AG09319 (cell line): ENCODE measurements at regions not wholly inside any gene's neighbourhood (a gene's known extent, or its start where the extent isn't known, plus 50 kb on each side); places are given as distances from the start of the nearest gene placed in this dataset.

Experiments
- DNase-seq: peaks from one replicate; pipeline ENCODE4 v3.0.0-alpha.2; 2010; ENCODE audit warnings: low read depth; ENCODE audit errors: extremely low read depth
- CTCF ChIP-seq: IDR thresholded peaks from 2 replicates; pipeline ENCODE4 v1.5.1; 2011; ENCODE audit warnings: low read depth, mild to moderate bottlenecking, inconsistent platforms, low read length, moderate library complexity

- DNase-seq, result no peak
Observed at GRCh38 chr10:7035126-7035761, 375.6 kb downstream of the SFMBT2 start.

GRCh38 chr10:7033031-7033430 lies 377.8 kb downstream of the SFMBT2 start:
- no peak for DNase-seq
- no peak for TF ChIP-seq CTCF

More at GRCh38 chr10:7035126-7035761, 375.6 kb downstream of the SFMBT2 start:
- TF ChIP-seq CTCF, result no peak

- no peak for DNase-seq
- TF ChIP-seq CTCF, result no peak
Observed at GRCh38 chr10:7030134-7030855, 380.5 kb downstream of the SFMBT2 start.

- no peak for DNase-seq
- TF ChIP-seq CTCF, result no peak
Observed at GRCh38 chr10:7029672-7030071, 381.2 kb downstream of the SFMBT2 start.

GRCh38 chr10:7028809-7029166 lies 382.0 kb downstream of the SFMBT2 start:
- TF ChIP-seq CTCF, result no peak
- no peak for DNase-seq

- no peak for TF ChIP-seq CTCF
- no peak for DNase-seq
Observed at GRCh38 chr10:7027913-7028808, 382.7 kb downstream of the SFMBT2 start.
